Natural killer cell (primary cell): ENCODE measurements at regions not wholly inside any gene's neighbourhood (a gene's known extent, or its start where the extent isn't known, plus 50 kb on each side); places are given as distances from the start of the nearest gene placed in this dataset.

Source experiments
- ATAC-seq, 3 donors: fragments of 150-1000 bp in 2 of 3; fragments of 200-7000 bp in 1 of 3; cut with Tn5 transposase; 1 replicate in 1 of 3; 2 replicates in 2 of 3; pipeline ENCODE4 v1.10.0; 2021; ENCODE audit warnings: mild to moderate bottlenecking in 2 of 3, moderate library complexity in 2 of 3
- DNase-seq, 2 donors: peaks; one replicate each; pipeline versions ENCODE4 v3.0.0 to v3.0.0-alpha.2; 2013 to 2021; ENCODE audit warnings: mixed read lengths in 1 of 2
- H3K27ac ChIP-seq: one replicate; pipeline ENCODE4 v1.5.1; 2013; ENCODE audit warnings: mild to moderate bottlenecking, low read length
- H3K27me3 ChIP-seq: one replicate; pipeline ENCODE4 v1.6.1; 2013; ENCODE audit warnings: low read length; ENCODE audit not compliant: control insufficient read depth, insufficient read depth
- H3K36me3 ChIP-seq: one replicate; pipeline ENCODE4 v1.6.1; 2013; ENCODE audit warnings: low read length; ENCODE audit not compliant: control insufficient read depth, insufficient read depth
- H3K4me1 ChIP-seq: one replicate; pipeline ENCODE4 v1.6.1; 2013; ENCODE audit warnings: low read length; ENCODE audit not compliant: control insufficient read depth, insufficient read depth
- H3K4me3 ChIP-seq: one replicate; pipeline ENCODE4 v1.5.1; 2013; ENCODE audit warnings: low read length
- H3K9me3 ChIP-seq: one replicate; pipeline ENCODE4 v1.6.1; 2013; ENCODE audit warnings: low read length; ENCODE audit not compliant: control insufficient read depth, insufficient read depth
- H3K27ac Mint-ChIP-seq, 2 donors: one replicate each; pipeline ENCODE4 v1.8.0; 2022; ENCODE audit warnings: mild to moderate bottlenecking in 2 of 2, mixed read lengths in 2 of 2, moderate library complexity in 1 of 2
- H3K27me3 Mint-ChIP-seq, 2 donors: one replicate each; pipeline ENCODE4 v1.8.0; 2022; ENCODE audit warnings: low read depth in 2 of 2, mixed read lengths in 2 of 2
- H3K36me3 Mint-ChIP-seq: one replicate; pipeline ENCODE4 v1.8.0; 2022; ENCODE audit warnings: mixed read lengths
- H3K4me1 Mint-ChIP-seq, 2 donors: one replicate each; pipeline ENCODE4 v1.8.0; 2022; ENCODE audit warnings: mixed read lengths in 2 of 2
- H3K4me3 Mint-ChIP-seq: one replicate; pipeline ENCODE4 v1.8.0; 2022; ENCODE audit warnings: mild to moderate bottlenecking, moderate library complexity, mixed read lengths
- H3K9me3 Mint-ChIP-seq, 2 donors: one replicate each; pipeline ENCODE4 v1.8.0; 2022; ENCODE audit warnings: mixed read lengths in 2 of 2
- WGBS: methylation state at CpG from one replicate; pipeline ENCODE4 v1.1.7; 2013; ENCODE audit warnings: missing lambda C conversion rate; ENCODE audit not compliant: insufficient coverage; 5-methylcytosine and 5-hydroxymethylcytosine counted together
- intact Hi-C: fragments of 100-400 bp; cut with micrococcal nuclease; formaldehyde crosslinking; loops from one replicate; pipeline ENCODE4 v1.14.2; 2022
- TF ChIP-seq, protein P1 (sequence below): fragments of 200-600 bp; IDR thresholded peaks from one replicate; pipeline ENCODE4 v1.8.0; 2022; ENCODE audit warnings: antibody characterized with exemption

DNA sequence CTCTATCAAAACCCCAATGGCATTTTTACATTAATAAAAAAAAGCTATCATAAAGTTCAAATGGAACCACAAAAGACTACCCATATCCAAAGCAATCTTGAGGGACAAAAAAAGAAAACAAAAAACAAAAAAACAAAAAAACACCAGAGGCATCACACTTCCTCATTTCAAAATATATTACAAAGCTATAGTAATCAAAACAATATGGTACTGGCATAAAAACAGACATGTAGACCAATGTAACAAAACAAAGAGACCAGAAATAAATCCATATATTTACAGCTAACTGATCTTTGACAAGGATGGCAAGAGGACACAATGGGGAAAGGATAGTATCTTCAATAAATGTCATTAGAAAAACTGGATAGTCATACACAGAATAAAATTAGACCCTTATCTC is 245.1 kb upstream of the MSX2 start:
- no peaks in the 10 kb centered on the region for H3K4me1 Mint-ChIP-seq
- ATAC-seq, result no peak

DNA sequence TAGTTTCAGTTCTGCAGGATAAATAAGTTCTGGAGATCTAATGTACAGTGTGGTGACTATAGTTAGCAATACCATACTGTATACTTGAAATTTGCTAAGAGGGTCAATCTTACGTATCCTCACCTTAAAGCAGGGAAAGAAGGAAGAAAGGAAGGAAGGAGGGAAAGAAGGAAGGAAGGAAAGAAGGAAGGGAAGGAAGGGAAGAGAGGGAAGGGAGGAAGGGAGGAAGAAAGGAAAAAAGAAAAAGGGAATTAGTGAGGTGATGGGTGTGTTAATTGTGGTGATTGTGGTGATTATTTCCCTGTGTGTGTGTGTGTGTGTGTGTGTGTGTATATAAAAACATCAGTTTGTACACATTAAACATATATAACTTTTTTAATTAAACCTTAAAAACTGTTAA is 242.6 kb upstream of the MSX2 start:
- Mint-ChIP-seq H3K36me3 (peaks cover 6% of the 10 kb centered on the region), H3K27me3 (peaks cover 0 to 9% of the 10 kb centered on the region in 2 donors), H3K4me1 (no peaks in the 10 kb centered on the region), H3K9me3 (peaks cover 3 to 4% of the 10 kb centered on the region in 2 donors), H3K4me3 (no peak overlapping the region), H3K27ac (no peak overlapping the region)
- ATAC-seq (no peak), DNase-seq (no peak)
- WGBS, result 100% methylated on average over 1 of the region's 1 CpG
- TF ChIP-seq, protein P1, sequence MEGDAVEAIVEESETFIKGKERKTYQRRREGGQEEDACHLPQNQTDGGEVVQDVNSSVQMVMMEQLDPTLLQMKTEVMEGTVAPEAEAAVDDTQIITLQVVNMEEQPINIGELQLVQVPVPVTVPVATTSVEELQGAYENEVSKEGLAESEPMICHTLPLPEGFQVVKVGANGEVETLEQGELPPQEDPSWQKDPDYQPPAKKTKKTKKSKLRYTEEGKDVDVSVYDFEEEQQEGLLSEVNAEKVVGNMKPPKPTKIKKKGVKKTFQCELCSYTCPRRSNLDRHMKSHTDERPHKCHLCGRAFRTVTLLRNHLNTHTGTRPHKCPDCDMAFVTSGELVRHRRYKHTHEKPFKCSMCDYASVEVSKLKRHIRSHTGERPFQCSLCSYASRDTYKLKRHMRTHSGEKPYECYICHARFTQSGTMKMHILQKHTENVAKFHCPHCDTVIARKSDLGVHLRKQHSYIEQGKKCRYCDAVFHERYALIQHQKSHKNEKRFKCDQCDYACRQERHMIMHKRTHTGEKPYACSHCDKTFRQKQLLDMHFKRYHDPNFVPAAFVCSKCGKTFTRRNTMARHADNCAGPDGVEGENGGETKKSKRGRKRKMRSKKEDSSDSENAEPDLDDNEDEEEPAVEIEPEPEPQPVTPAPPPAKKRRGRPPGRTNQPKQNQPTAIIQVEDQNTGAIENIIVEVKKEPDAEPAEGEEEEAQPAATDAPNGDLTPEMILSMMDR, result no peak
- Histone ChIP-seq H3K36me3 (no peaks in the 10 kb centered on the region), H3K9me3 (no peaks in the 10 kb centered on the region), H3K4me1 (no peaks in the 10 kb centered on the region), H3K27me3 (no peaks in the 10 kb centered on the region), H3K27ac (no peak overlapping the region), H3K4me3 (no peak overlapping the region)
- intact Hi-C loops, result no loop called here

More for the DNA sequence above, 245.1 kb upstream of the MSX2 start:
- no peak for DNase-seq
- no peak overlapping the region for H3K4me3 Mint-ChIP-seq
- H3K27ac ChIP-seq, result no peak overlapping the region
- H3K36me3 Mint-ChIP-seq, result peaks cover 6% of the 10 kb centered on the region
- no peaks in the 10 kb centered on the region for H3K36me3 ChIP-seq
- no peaks in the 10 kb centered on the region for H3K9me3 ChIP-seq
- no peak overlapping the region for H3K27ac Mint-ChIP-seq
- no peaks in the 10 kb centered on the region for H3K27me3 ChIP-seq
- H3K27me3 Mint-ChIP-seq, result peaks cover 0 to 9% of the 10 kb centered on the region in 2 donors
- intact Hi-C loops, result no loop called here
- peaks cover 5 to 6% of the 10 kb centered on the region in 2 donors for H3K9me3 Mint-ChIP-seq
- no peaks in the 10 kb centered on the region for H3K4me1 ChIP-seq
- no peak overlapping the region for H3K4me3 ChIP-seq
- TF ChIP-seq, protein P1, result no peak

DNA sequence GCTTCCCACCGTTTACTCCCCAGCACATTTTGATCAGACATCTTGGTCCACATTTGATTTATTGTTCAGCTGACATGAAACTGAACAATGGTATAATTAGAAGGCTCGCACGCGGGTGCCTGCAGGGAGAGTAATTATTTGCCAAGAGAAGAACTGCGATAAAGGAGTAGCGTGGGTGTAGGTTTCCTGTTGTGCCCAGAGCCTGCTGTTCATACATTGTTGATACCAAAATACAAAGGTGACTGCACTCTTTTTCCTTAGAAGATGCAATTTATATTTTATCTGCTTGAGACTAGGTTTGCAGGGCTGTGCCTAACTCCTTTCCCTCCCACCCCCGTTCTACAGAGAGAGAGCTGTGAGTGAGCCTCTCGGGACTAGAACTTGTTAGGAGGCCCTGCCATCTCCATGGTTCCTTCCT is 241.8 kb upstream of the MSX2 start:
- Histone ChIP-seq H3K36me3 (no peaks in the 10 kb centered on the region), H3K4me3 (no peak overlapping the region), H3K27me3 (no peaks in the 10 kb centered on the region), H3K4me1 (no peaks in the 10 kb centered on the region), H3K9me3 (no peaks in the 10 kb centered on the region), H3K27ac (no peak overlapping the region)
- ATAC-seq, result no peak
- H3K27me3 Mint-ChIP-seq, result peaks cover 0 to 9% of the 10 kb centered on the region in 2 donors
- no peak overlapping the region for H3K4me3 Mint-ChIP-seq
- TF ChIP-seq, protein P1, result no peak
- no peak for DNase-seq
- 20% methylated on average over 8 of the region's 8 CpGs for WGBS
- peaks cover 3 to 4% of the 10 kb centered on the region in 2 donors for H3K9me3 Mint-ChIP-seq
- no peak overlapping the region for H3K27ac Mint-ChIP-seq
- H3K36me3 Mint-ChIP-seq, result peaks cover 6% of the 10 kb centered on the region
- H3K4me1 Mint-ChIP-seq, result no peaks in the 10 kb centered on the region
- intact Hi-C loops, result no loop called here

DNA sequence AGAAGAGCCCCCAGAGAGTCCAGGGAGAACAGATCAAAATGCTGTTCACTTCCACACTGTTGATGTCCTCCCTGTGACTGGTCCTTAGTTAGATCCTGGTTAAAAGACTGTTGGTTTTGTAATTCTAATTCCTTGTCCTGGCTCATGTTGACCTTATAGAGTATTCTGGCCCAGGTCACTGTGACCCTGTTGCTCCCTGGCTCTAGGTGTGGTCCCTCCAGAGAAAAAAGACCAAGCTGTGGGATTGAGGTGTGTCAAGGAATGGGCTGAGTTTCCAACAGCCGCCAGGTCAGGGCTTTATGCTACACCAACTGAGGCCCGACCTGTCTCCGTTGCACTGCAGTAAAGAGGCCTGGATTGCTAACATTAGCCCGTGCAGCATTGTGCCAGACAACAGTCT is 241.0 kb upstream of the MSX2 start:
- Histone ChIP-seq H3K9me3 (no peaks in the 10 kb centered on the region), H3K36me3 (no peaks in the 10 kb centered on the region), H3K27me3 (no peaks in the 10 kb centered on the region), H3K27ac (no peak overlapping the region), H3K4me3 (no peak overlapping the region), H3K4me1 (no peaks in the 10 kb centered on the region)
- WGBS, result 88% methylated on average over 4 of the region's 4 CpGs
- Mint-ChIP-seq H3K9me3 (peaks cover 3 to 4% of the 10 kb centered on the region in 2 donors), H3K4me1 (no peaks in the 10 kb centered on the region), H3K27me3 (peaks cover 0 to 9% of the 10 kb centered on the region in 2 donors), H3K4me3 (no peak overlapping the region), H3K27ac (no peak overlapping the region), H3K36me3 (peaks cover 6% of the 10 kb centered on the region)
- TF ChIP-seq, protein P1, result no peak
- DNase-seq (no peak), ATAC-seq (no peak)
- intact Hi-C loops, result no loop called here
